ENCODE measurements at regions not wholly inside any gene's neighbourhood (a gene's known extent, or its start where the extent isn't known, plus 50 kb on each side); places are given as distances from the start of the nearest gene placed in this dataset.

DNA sequence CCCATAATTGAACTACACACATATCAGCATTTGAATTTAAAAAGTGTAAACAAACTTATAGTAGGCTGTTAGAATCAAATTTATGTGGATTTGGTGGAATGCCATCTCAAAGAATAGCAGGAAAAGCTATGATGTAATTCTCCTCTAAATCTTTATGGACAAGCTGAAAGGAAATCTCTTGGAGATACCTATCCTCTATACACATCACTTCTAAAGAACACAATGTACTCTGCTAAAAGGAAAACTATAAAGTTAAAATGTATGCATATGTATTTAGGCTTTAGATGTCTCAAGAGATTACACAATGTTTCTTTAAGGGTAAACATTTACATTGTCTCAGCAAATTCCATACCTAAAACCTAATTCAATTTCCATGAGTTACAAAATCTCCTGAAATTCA, 323.3 kb downstream of the CRPPA start (continued):
- TF ChIP-seq ZNF462 (CRISPR knock-in tag; IDR thresholded peaks at IDR 0.05) (no peak), CREB1 (CRISPR knock-in tag; IDR thresholded peaks at IDR 0.05; ENCODE audit: low read depth) (no peak), NANOG (IDR thresholded peaks at IDR 0.05; ENCODE audit: borderline replicate concordance) (no peak)

- DNase-seq (ENCODE audit: low spot score) (no peak), ATAC-seq (no peak)
- no peak overlapping the region for H3K4me2 ChIP-seq
- H2AFZ ChIP-seq = no peak overlapping the region
- no peak overlapping the region for H3K27ac ChIP-seq (ENCODE audit: low read depth)
- no peaks in the 10 kb centered on the region for H3F3A ChIP-seq (replicated peaks; ENCODE audit: low read depth)
- Mint-ChIP-seq H3K27ac (no peak overlapping the region), H3K4me1 (peaks cover 13% of the 10 kb centered on the region; the same call in 2 of the 3 replicates), H3K9me3 (no peaks in the 10 kb centered on the region), H3K27me3 (ENCODE audit: insufficient read depth, low read depth, poor library complexity) (no peaks in the 10 kb centered on the region), H3K4me3 (no peak overlapping the region), H3K36me3 (ENCODE audit: low read depth) (no peaks in the 10 kb centered on the region)
- H3K79me2 ChIP-seq (replicated peaks; ENCODE audit: insufficient read depth) = no peaks in the 10 kb centered on the region
- no peak overlapping the region for H3K4me3 ChIP-seq
- no peaks in the 10 kb centered on the region for H4K20me1 ChIP-seq (replicated peaks; ENCODE audit: insufficient read depth)
- H3K9me2 ChIP-seq (ENCODE audit: insufficient read depth) = no peaks in the 10 kb centered on the region
- H3K4me1 ChIP-seq (ENCODE audit: insufficient read depth) = no peaks in the 10 kb centered on the region; the same call in 1 of the 2 replicates
- no peaks in the 10 kb centered on the region for H3K27me3 ChIP-seq (ENCODE audit: insufficient read depth)
- H3K36me3 ChIP-seq (ENCODE audit: insufficient read depth) = no peaks in the 10 kb centered on the region
- TF ChIP-seq ZNF462 (CRISPR knock-in tag; IDR thresholded peaks at IDR 0.05) = no peak
- no peak for TF ChIP-seq STAT1 (IDR thresholded peaks at IDR 0.05; ENCODE audit: unreplicated experiment)
- TF ChIP-seq REST (IDR thresholded peaks at IDR 0.05; ENCODE audit: unreplicated experiment) = no peak
Observed at GRCh38 chr7:16095171-16095950, 326.0 kb downstream of the CRPPA start.

All from GM23338 (cell line).